ENCODE measurements at regions not wholly inside any gene's neighbourhood (a gene's known extent, or its start where the extent isn't known, plus 50 kb on each side); places are given as distances from the start of the nearest gene placed in this dataset.

- Histone ChIP-seq H3K27me3 (peaks cover 6% of the 10 kb centered on the region), H3K36me3 (no peaks in the 10 kb centered on the region), H3K4me1 (ENCODE audit: low read depth) (no peaks in the 10 kb centered on the region), H3K4me3 (no peak overlapping the region), H3K9me3 (ENCODE audit: low read depth) (no peaks in the 10 kb centered on the region), H3K27ac (no peak overlapping the region)
- no peak for TF ChIP-seq CTCF (IDR thresholded peaks at IDR 0.05; ENCODE audit: low read depth, low read length)
- no peak for DNase-seq (ENCODE audit: low read depth in 1 of 2, low spot score in 1 of 2)
These were observed 99.7 kb upstream of the PPM1H start for GRCh38 chr12:63034601-63035000.

DNA sequence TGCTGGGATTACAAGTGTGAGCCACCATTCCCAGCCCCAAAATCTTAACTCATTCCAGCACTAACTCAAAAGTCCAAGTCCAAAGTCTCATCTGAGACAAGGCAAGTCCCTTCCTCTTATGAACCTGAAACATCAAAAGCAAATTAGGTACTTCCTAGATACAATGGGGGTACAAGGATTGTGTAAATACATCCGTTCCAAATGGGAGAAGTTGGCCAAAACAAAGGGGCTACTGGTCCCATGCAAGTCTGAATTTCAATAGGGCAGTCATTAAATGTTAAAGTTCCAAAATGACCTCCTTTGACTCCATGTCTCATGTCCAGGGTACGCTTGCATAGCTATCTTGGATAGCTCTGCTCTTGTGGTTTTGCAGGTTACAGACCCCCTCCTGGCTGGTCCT lies 94.7 kb upstream of the PPM1H start:
- DNase-seq (ENCODE audit: low read depth in 1 of 2, low spot score in 1 of 2) = no peak
- H3K27ac ChIP-seq = no peak overlapping the region
- H3K4me1 ChIP-seq (ENCODE audit: low read depth) = no peaks in the 10 kb centered on the region
- no peak overlapping the region for H3K4me3 ChIP-seq
- no peaks in the 10 kb centered on the region for H3K9me3 ChIP-seq (ENCODE audit: low read depth)
- no peaks in the 10 kb centered on the region for H3K36me3 ChIP-seq
- no peak for TF ChIP-seq CTCF (IDR thresholded peaks at IDR 0.05; ENCODE audit: low read depth, low read length)
- no peaks in the 10 kb centered on the region for H3K27me3 ChIP-seq

DNA sequence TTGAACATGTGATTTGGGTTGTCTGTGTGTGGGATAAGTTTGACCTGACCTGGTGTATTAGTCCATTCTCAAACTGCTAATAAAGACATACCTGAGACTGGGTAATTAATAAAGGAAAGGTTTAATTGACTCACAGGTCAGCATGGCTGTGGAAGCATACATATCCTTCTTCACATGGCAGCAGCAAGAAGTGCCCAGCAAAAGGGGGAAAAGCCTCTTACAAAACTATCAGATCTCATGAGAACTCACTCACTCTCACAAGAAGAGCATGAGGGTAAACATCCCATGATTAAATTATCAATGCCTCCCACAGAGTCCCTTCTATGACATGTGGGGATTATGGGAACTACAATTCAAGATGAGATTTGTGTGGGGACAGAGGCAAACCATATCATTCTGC lies 94.0 kb upstream of the PPM1H start:
- DNase-seq (ENCODE audit: low read depth in 1 of 2, low spot score in 1 of 2) = no peak
- H3K36me3 ChIP-seq = no peaks in the 10 kb centered on the region
- no peak for TF ChIP-seq CTCF (IDR thresholded peaks at IDR 0.05; ENCODE audit: low read depth, low read length)
- no peaks in the 10 kb centered on the region for H3K4me1 ChIP-seq (ENCODE audit: low read depth)
- H3K27me3 ChIP-seq = no peaks in the 10 kb centered on the region
- no peak overlapping the region for H3K27ac ChIP-seq
- no peak overlapping the region for H3K4me3 ChIP-seq
- no peaks in the 10 kb centered on the region for H3K9me3 ChIP-seq (ENCODE audit: low read depth)

DNA sequence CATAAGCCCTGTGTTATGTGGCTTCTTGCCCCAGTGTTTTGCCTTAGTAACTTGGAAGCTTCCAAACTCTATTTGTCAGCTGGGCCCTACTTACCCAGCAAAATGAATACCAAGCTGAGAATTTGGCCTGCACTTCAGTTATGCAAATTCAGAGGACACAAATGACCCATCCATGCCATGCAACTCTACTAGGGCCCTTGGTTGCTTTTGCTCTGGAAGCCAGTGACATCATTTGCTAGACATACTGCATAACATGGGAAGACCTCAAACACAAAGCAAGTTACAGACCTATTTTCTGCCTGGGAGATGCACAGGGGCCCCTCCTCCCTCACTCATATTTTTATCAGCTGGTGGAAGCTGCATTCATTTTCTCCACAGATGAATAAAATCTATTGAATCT lies 90.2 kb upstream of the PPM1H start:
- Histone ChIP-seq H3K36me3 (no peaks in the 10 kb centered on the region), H3K27ac (no peak overlapping the region), H3K9me3 (ENCODE audit: low read depth) (no peaks in the 10 kb centered on the region), H3K4me3 (no peak overlapping the region), H3K4me1 (ENCODE audit: low read depth) (no peaks in the 10 kb centered on the region), H3K27me3 (no peaks in the 10 kb centered on the region)
- DNase-seq (ENCODE audit: low read depth in 1 of 2, low spot score in 1 of 2) = no peak
- no peak for TF ChIP-seq CTCF (IDR thresholded peaks at IDR 0.05; ENCODE audit: low read depth, low read length)

- Histone ChIP-seq H3K27ac (no peak overlapping the region), H3K36me3 (no peaks in the 10 kb centered on the region), H3K4me3 (no peak overlapping the region), H3K27me3 (no peaks in the 10 kb centered on the region), H3K9me3 (ENCODE audit: low read depth) (no peaks in the 10 kb centered on the region), H3K4me1 (ENCODE audit: low read depth) (no peaks in the 10 kb centered on the region)
- DNase-seq (ENCODE audit: low read depth in 1 of 2, low spot score in 1 of 2) = no peak
- TF ChIP-seq CTCF (IDR thresholded peaks at IDR 0.05; ENCODE audit: low read depth, low read length) = no peak
These were observed 89.0 kb upstream of the PPM1H start for GRCh38 chr12:63023926-63024325.

DNA sequence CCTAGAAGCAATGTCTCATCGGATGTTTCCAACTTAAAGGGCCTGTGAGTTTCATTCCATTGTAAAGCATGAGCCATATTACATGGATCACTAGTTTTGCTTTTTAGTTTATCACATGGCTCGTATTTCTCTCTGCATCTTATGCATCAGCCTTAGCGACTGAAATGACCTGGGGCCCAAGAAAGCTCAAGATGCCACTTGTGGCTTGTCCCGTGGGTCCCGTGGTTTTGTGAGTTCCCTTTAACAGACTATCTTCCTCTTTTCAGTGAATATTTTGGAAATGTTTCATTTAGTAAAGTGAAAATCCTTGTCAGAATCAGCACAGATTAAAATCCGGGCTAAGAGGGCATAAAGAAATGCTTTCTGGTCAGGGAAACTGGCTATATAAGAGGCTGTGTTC lies 86.2 kb upstream of the PPM1H start:
- no peak for DNase-seq (ENCODE audit: low read depth in 1 of 2, low spot score in 1 of 2)
- Histone ChIP-seq H3K9me3 (ENCODE audit: low read depth) (no peaks in the 10 kb centered on the region), H3K4me1 (ENCODE audit: low read depth) (no peaks in the 10 kb centered on the region), H3K27ac (no peak overlapping the region), H3K4me3 (no peak overlapping the region), H3K36me3 (no peaks in the 10 kb centered on the region), H3K27me3 (peaks cover 3% of the 10 kb centered on the region)
- TF ChIP-seq CTCF (IDR thresholded peaks at IDR 0.05; ENCODE audit: low read depth, low read length) = no peak
